IMR-90 (cell line): ENCODE measurements at regions not wholly inside any gene's neighbourhood (a gene's known extent, or its start where the extent isn't known, plus 50 kb on each side); places are given as distances from the start of the nearest gene placed in this dataset.

Source experiments
- ATAC-seq: fragments of 200-7000 bp; cut with Tn5 transposase; 2 replicates; pipeline ENCODE4 v1.9.1; 2020; ENCODE audit warnings: low read depth, mild to moderate bottlenecking, moderate library complexity
- BruUV-seq: library from RNA; stranded (reverse); fragments of 400-500 nt; replicated peaks from 2 replicates; lab custom pipeline; 2021; lab: Mats Ljungman, UMichigan
- CTCF ChIA-PET: fragments of 300-600 bp; formaldehyde crosslinking; extraction: SDS; loops from one replicate; lab custom pipeline; 2021; ENCODE audit warnings: antibody characterized with exemption; lab: Yijun Ruan, JAX
- POLR2A ChIA-PET: fragments of 300-600 bp; sonication (Branson Sonifier 250); formaldehyde crosslinking; loops from one replicate; lab custom pipeline; 2022; ENCODE audit warnings: antibody characterized with exemption; ENCODE audit not compliant: unreplicated experiment; lab: Charles Lee
- DNase-seq: peaks from one replicate; pipeline ENCODE4 v3.0.0; 2013
- H2AFZ ChIP-seq: replicated peaks from 2 replicates; pipeline ENCODE3; 2013; ENCODE audit warnings: low read length, mild to moderate bottlenecking; ENCODE audit not compliant: poor library complexity
- H2AK5ac ChIP-seq: 2 replicates; pipeline ENCODE4 v1.6.1; 2013; ENCODE audit warnings: low read depth, low read length, inconsistent platforms
- H2AK9ac ChIP-seq: replicated peaks from 2 replicates; pipeline ENCODE3; 2013; ENCODE audit warnings: mild to moderate bottlenecking, low read depth, low read length, moderate library complexity; ENCODE audit not compliant: poor library complexity
- H2BK120ac ChIP-seq: 2 replicates; pipeline ENCODE4 v1.6.1; 2013; ENCODE audit warnings: low read depth, low read length, inconsistent platforms
- H2BK15ac ChIP-seq: 3 replicates; pipeline ENCODE4 v1.6.1; 2013; ENCODE audit warnings: low read depth, low read length, inconsistent platforms
- H2BK20ac ChIP-seq: 2 replicates; pipeline ENCODE4 v1.6.1; 2013; ENCODE audit warnings: low read depth, mild to moderate bottlenecking, inconsistent platforms, low read length, moderate library complexity
- H2BK5ac ChIP-seq: 2 replicates; pipeline ENCODE4 v1.6.1; 2013; ENCODE audit warnings: mild to moderate bottlenecking, low read depth, low read length, inconsistent platforms; ENCODE audit not compliant: poor library complexity, severe bottlenecking
- H3K14ac ChIP-seq: replicated peaks from 2 replicates; pipeline ENCODE4 v1.6.1; 2013; ENCODE audit warnings: low read depth, low read length, inconsistent platforms
- H3K18ac ChIP-seq: 2 replicates; pipeline ENCODE4 v1.6.1; 2013; ENCODE audit warnings: low read depth, low read length, control low read depth
- H3K23ac ChIP-seq: 2 replicates; pipeline ENCODE4 v1.6.1; 2013; ENCODE audit warnings: low read depth, low read length, inconsistent platforms
- H3K27ac ChIP-seq: 2 replicates; pipeline ENCODE4 v1.5.1; 2013; ENCODE audit warnings: mild to moderate bottlenecking, control low read depth, low read length; ENCODE audit not compliant: insufficient read depth
- H3K27me3 ChIP-seq: 2 replicates; pipeline ENCODE4 v1.6.1; 2013; ENCODE audit warnings: low read length; ENCODE audit not compliant: control insufficient read depth, insufficient read depth
- H3K36me3 ChIP-seq: 2 replicates; pipeline ENCODE4 v1.6.1; 2013; ENCODE audit warnings: low read length, mixed read lengths; ENCODE audit not compliant: control insufficient read depth, insufficient read depth
- H3K4ac ChIP-seq: 2 replicates; pipeline ENCODE4 v1.6.1; 2013; ENCODE audit warnings: low read depth, low read length, inconsistent platforms
- H3K4me1 ChIP-seq: 2 replicates; pipeline ENCODE4 v1.6.1; 2013; ENCODE audit warnings: low read length, mixed read lengths; ENCODE audit not compliant: control insufficient read depth, insufficient read depth
- H3K4me2 ChIP-seq: 2 replicates; pipeline ENCODE4 v1.6.1; 2013; ENCODE audit warnings: low read depth, mild to moderate bottlenecking, control low read depth, low read length, moderate library complexity
- H3K4me3 ChIP-seq: 2 replicates; pipeline ENCODE4 v1.5.1; 2013; ENCODE audit warnings: low read depth, mild to moderate bottlenecking, control low read depth, low read length, moderate library complexity; ENCODE audit not compliant: insufficient read depth
- H3K56ac ChIP-seq: 2 replicates; pipeline ENCODE4 v1.6.1; 2013; ENCODE audit warnings: low read length, inconsistent platforms; ENCODE audit not compliant: insufficient read depth; ENCODE audit errors: extremely low read depth
- H3K79me1 ChIP-seq, 2 experiments: 2 replicates each; pipeline ENCODE4 v1.6.1; 2013; ENCODE audit warnings: low read length in 2 of 2, inconsistent platforms in 1 of 2, low read depth in 1 of 2
- H3K9ac ChIP-seq: 2 replicates; pipeline ENCODE4 v1.6.1; 2013; ENCODE audit warnings: low read depth, low read length, control low read depth
- H3K9me1 ChIP-seq: 2 replicates; pipeline ENCODE4 v1.6.1; 2013; ENCODE audit warnings: low read length, inconsistent platforms; ENCODE audit not compliant: insufficient read depth
- H3K9me3 ChIP-seq: 2 replicates; pipeline ENCODE4 v1.6.1; 2013; ENCODE audit warnings: low read length; ENCODE audit not compliant: control insufficient read depth, insufficient read depth
- H4K20me1 ChIP-seq: 2 replicates; pipeline ENCODE4 v1.6.1; 2013; ENCODE audit warnings: low read length, inconsistent platforms; ENCODE audit not compliant: insufficient read depth
- H4K5ac ChIP-seq: 2 replicates; pipeline ENCODE4 v1.6.1; 2013; ENCODE audit warnings: mild to moderate bottlenecking, low read depth, low read length, control low read depth
- H4K8ac ChIP-seq, 2 experiments: 2 replicates each; pipeline ENCODE4 v1.6.1; 2013; ENCODE audit warnings: low read depth in 2 of 2, low read length in 2 of 2, control low read depth in 1 of 2, inconsistent platforms in 1 of 2
- H4K91ac ChIP-seq: 2 replicates; pipeline ENCODE4 v1.6.1; 2013; ENCODE audit warnings: low read depth, low read length, inconsistent platforms; ENCODE audit not compliant: insufficient read depth
- FOS ChIP-seq: fragments of 150-350 bp; IDR thresholded peaks from 2 replicates; pipeline ENCODE4 v1.6.1; 2016; ENCODE audit warnings: low read depth, low read length
- MAZ ChIP-seq: IDR thresholded peaks from 2 replicates; pipeline ENCODE4 v1.6.1; 2012; ENCODE audit warnings: low read depth, mild to moderate bottlenecking, low read length, improper control_type of control experiment, moderate library complexity, borderline replicate concordance
- MXI1 ChIP-seq: IDR thresholded peaks from 2 replicates; pipeline ENCODE4 v1.6.1; 2012; ENCODE audit warnings: low read depth, mild to moderate bottlenecking, low read length, moderate library complexity, borderline replicate concordance
- NFE2L2 ChIP-seq: fragments of 150-350 bp; IDR thresholded peaks from 2 replicates; pipeline ENCODE4 v1.6.1; 2016; ENCODE audit warnings: low read depth, mild to moderate bottlenecking, low read length
- POLR2A ChIP-seq: IDR thresholded peaks from 2 replicates; pipeline ENCODE4 v1.6.1; 2012; ENCODE audit warnings: mild to moderate bottlenecking, low read depth, low read length
- RAD21 ChIP-seq: IDR thresholded peaks from 2 replicates; pipeline ENCODE4 v1.6.1; 2012; ENCODE audit warnings: low read length, improper control_type of control experiment
- RCOR1 ChIP-seq: IDR thresholded peaks from 2 replicates; pipeline ENCODE4 v1.6.1; 2012; ENCODE audit warnings: mild to moderate bottlenecking, low read length, improper control_type of control experiment; ENCODE audit not compliant: insufficient replicate concordance
- SMC3 ChIP-seq: fragments of 150-350 bp; IDR thresholded peaks from 2 replicates; pipeline ENCODE4 v1.6.1; 2016; ENCODE audit warnings: low read depth, mild to moderate bottlenecking, antibody characterized with exemption, low read length, moderate library complexity
- WGBS, 2 experiments: methylation state at CpG; one replicate each; pipeline versions ENCODE4 v1.1.5 to v1.1.7; 2013; ENCODE audit warnings: missing lambda C conversion rate in 2 of 2; ENCODE audit not compliant: insufficient read length in 1 of 2; ENCODE audit errors: extremely low coverage in 2 of 2; 5-methylcytosine and 5-hydroxymethylcytosine counted together
- dilution Hi-C: fragments of 300-500 bp; cut with HindIII; formaldehyde crosslinking; loops from one replicate; pipeline ENCODE4 v1.14.3; 2018; ENCODE audit warnings: low sequenced_read_pairs; ENCODE audit not compliant: unreplicated experiment
- in situ Hi-C: fragments of 300-500 bp; cut with MboI; formaldehyde crosslinking; loops from 3 replicates; pipeline ENCODE4 v1.14.3; 2019; ENCODE audit warnings: low sequenced_read_pairs, inconsistent platforms, mixed read lengths
- intact Hi-C: fragments of 100-400 bp; cut with micrococcal nuclease; formaldehyde crosslinking; loops from 2 replicates; pipeline ENCODE4 v1.10.0; 2022
- TF ChIP-seq, protein P1 (sequence below): fragments of 150-350 bp; IDR thresholded peaks from 2 replicates; pipeline ENCODE4 v1.6.1; 2016; ENCODE audit warnings: low read depth, mild to moderate bottlenecking, low read length, moderate library complexity, borderline replicate concordance
- TF ChIP-seq, protein P2 (sequence below): conservative IDR thresholded peaks from 2 replicates; pipeline ENCODE4 v1.5.1; 2012; ENCODE audit warnings: mild to moderate bottlenecking, low read depth, low read length, improper control_type of control experiment

DNA sequence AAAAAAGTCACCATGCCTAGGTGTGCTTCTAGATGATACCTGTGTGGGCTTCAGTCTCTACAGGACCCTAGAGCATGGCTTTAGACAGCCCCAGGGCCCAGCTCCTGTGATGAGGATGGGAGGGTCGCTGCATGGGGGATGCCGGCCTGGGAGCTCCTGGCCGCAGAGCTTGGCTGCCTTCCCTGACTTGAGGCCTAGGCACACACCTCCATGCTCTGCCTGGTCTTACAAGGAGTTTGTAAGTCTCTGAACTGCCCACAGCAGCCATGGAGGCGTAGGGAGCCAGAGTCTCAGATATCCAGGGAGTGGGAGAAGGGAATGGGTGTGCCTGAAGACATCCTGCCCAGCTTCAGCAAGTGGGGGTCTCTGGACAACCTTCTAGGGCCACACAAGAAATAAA, 149.5 kb upstream of the MYL2 start:
- Histone ChIP-seq H3K79me1 (no peaks in the 10 kb centered on the region), H3K9ac (no peak overlapping the region), H2AK5ac (no peak overlapping the region), H3K27me3 (no peaks in the 10 kb centered on the region), H3K4ac (no peak overlapping the region), H3K18ac (no peak overlapping the region), H3K23ac (no peak overlapping the region), H2BK20ac (no peak overlapping the region), H3K9me1 (no peaks in the 10 kb centered on the region), H3K36me3 (no peaks in the 10 kb centered on the region), H3K4me3 (no peak overlapping the region), H3K14ac (no peak overlapping the region), H3K27ac (no peak overlapping the region), H3K9me3 (no peaks in the 10 kb centered on the region), H2AK9ac (no peak overlapping the region), H4K8ac (no peak overlapping the region), H3K56ac (no peak overlapping the region), H4K91ac (no peak overlapping the region), H4K5ac (no peak overlapping the region), H2BK5ac (no peak overlapping the region), H4K20me1 (no peaks in the 10 kb centered on the region), H3K4me2 (no peak overlapping the region), H2BK120ac (no peak overlapping the region), H2AFZ (no peak overlapping the region), H2BK15ac (no peak overlapping the region), H3K4me1 (no peaks in the 10 kb centered on the region)
- dilution Hi-C loops = no loop called here
- DNase-seq (no peak), ATAC-seq (no peak)
- no TSS peak for BruUV-seq
- intact Hi-C loops = no loop called here
- in situ Hi-C loops = no loop called here
- ChIA-PET CTCF (no interaction called here), POLR2A (no interaction called here)
- no CpG with 5 or more reads among the region's 4 CpGs for whole genome bisulfite sequencing, 2 experiments
- no peak for TF ChIP-seq RCOR1
- no peak for TF ChIP-seq MAZ
- TF ChIP-seq, protein P1, sequence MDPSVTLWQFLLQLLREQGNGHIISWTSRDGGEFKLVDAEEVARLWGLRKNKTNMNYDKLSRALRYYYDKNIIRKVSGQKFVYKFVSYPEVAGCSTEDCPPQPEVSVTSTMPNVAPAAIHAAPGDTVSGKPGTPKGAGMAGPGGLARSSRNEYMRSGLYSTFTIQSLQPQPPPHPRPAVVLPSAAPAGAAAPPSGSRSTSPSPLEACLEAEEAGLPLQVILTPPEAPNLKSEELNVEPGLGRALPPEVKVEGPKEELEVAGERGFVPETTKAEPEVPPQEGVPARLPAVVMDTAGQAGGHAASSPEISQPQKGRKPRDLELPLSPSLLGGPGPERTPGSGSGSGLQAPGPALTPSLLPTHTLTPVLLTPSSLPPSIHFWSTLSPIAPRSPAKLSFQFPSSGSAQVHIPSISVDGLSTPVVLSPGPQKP = no peak
- TF ChIP-seq NFE2L2 = no peak
- TF ChIP-seq SMC3 = no peak
- no peak for TF ChIP-seq MXI1
- no peak for TF ChIP-seq FOS
- no peak for TF ChIP-seq RAD21
- TF ChIP-seq POLR2A = no peak
- TF ChIP-seq, protein P2, sequence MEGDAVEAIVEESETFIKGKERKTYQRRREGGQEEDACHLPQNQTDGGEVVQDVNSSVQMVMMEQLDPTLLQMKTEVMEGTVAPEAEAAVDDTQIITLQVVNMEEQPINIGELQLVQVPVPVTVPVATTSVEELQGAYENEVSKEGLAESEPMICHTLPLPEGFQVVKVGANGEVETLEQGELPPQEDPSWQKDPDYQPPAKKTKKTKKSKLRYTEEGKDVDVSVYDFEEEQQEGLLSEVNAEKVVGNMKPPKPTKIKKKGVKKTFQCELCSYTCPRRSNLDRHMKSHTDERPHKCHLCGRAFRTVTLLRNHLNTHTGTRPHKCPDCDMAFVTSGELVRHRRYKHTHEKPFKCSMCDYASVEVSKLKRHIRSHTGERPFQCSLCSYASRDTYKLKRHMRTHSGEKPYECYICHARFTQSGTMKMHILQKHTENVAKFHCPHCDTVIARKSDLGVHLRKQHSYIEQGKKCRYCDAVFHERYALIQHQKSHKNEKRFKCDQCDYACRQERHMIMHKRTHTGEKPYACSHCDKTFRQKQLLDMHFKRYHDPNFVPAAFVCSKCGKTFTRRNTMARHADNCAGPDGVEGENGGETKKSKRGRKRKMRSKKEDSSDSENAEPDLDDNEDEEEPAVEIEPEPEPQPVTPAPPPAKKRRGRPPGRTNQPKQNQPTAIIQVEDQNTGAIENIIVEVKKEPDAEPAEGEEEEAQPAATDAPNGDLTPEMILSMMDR = no peak
